HL-60 (cell line): ENCODE measurements at regions not wholly inside any gene's neighbourhood (a gene's known extent, or its start where the extent isn't known, plus 50 kb on each side); places are given as distances from the start of the nearest gene placed in this dataset.

ENCODE experiments used
- DNase-seq, 2 experiments: peaks; one replicate each; pipeline ENCODE4 v3.0.0-alpha.2; 2010 to 2020; ENCODE audit warnings: low read depth in 1 of 2, low spot score in 1 of 2
- H3K27ac ChIP-seq: fragments of 250-450 bp; sonication (Bioruptor Pico); replicated peaks from 2 replicates; pipeline ENCODE4 v1.5.1; 2020; ENCODE audit warnings: mild to moderate bottlenecking, moderate library complexity
- H3K27me3 ChIP-seq: fragments of 250-450 bp; sonication (Bioruptor Pico); 2 replicates; pipeline ENCODE4 v1.5.1; 2021; ENCODE audit warnings: mild to moderate bottlenecking, moderate library complexity; ENCODE audit not compliant: insufficient read depth, poor library complexity, severe bottlenecking
- H3K4me3 ChIP-seq: replicated peaks from 2 replicates; pipeline ENCODE4 v1.5.1; 2011; ENCODE audit warnings: mild to moderate bottlenecking, control low read depth, low read length; ENCODE audit not compliant: insufficient read depth
- CTCF ChIP-seq: IDR thresholded peaks from one replicate; pipeline ENCODE4 v1.5.1; 2011; ENCODE audit warnings: low read length, control low read depth, inconsistent platforms; ENCODE audit not compliant: insufficient read depth
- GABPA ChIP-seq: IDR thresholded peaks from 2 replicates; pipeline ENCODE4 v1.6.1; 2012; ENCODE audit warnings: low read depth
- POLR2AphosphoS5 ChIP-seq: IDR thresholded peaks from 2 replicates; pipeline ENCODE4 v1.6.1; 2012; ENCODE audit warnings: low read depth
- REST ChIP-seq: IDR thresholded peaks from 2 replicates; pipeline ENCODE4 v1.6.1; 2012; ENCODE audit warnings: low read depth; ENCODE audit not compliant: insufficient replicate concordance
- SPI1 ChIP-seq: IDR thresholded peaks from 2 replicates; pipeline ENCODE4 v1.6.1; 2012; ENCODE audit warnings: low read depth, mild to moderate bottlenecking, borderline replicate concordance

GRCh38 chr4:123312116-123312515 lies 84.5 kb upstream of the SPRY1 start:
- Histone ChIP-seq H3K4me3 (no peak overlapping the region), H3K27me3 (no peaks in the 10 kb centered on the region), H3K27ac (no peak overlapping the region)
- TF ChIP-seq POLR2AphosphoS5 (no peak), SPI1 (no peak), REST (no peak), GABPA (no peak), CTCF (no peak)
- DNase-seq, result no peak

- Histone ChIP-seq H3K4me3 (no peak overlapping the region), H3K27me3 (no peaks in the 10 kb centered on the region), H3K27ac (no peak overlapping the region)
- TF ChIP-seq POLR2AphosphoS5, result no peak
- TF ChIP-seq SPI1, result no peak
- TF ChIP-seq GABPA, result no peak
- TF ChIP-seq CTCF, result no peak
- TF ChIP-seq REST, result no peak
- no peak for DNase-seq
These were observed 83.5 kb upstream of the SPRY1 start for GRCh38 chr4:123312951-123313592.

- no peak for DNase-seq
- H3K27ac ChIP-seq, result no peak overlapping the region
- no peaks in the 10 kb centered on the region for H3K27me3 ChIP-seq
- TF ChIP-seq GABPA (no peak), REST (no peak), CTCF (no peak), SPI1 (no peak), POLR2AphosphoS5 (no peak)
- no peak overlapping the region for H3K4me3 ChIP-seq
These were observed 81.0 kb upstream of the SPRY1 start for GRCh38 chr4:123315617-123316016.
